ENCODE measurements at regions not wholly inside any gene's neighbourhood (a gene's known extent, or its start where the extent isn't known, plus 50 kb on each side); places are given as distances from the start of the nearest gene placed in this dataset.

DNA sequence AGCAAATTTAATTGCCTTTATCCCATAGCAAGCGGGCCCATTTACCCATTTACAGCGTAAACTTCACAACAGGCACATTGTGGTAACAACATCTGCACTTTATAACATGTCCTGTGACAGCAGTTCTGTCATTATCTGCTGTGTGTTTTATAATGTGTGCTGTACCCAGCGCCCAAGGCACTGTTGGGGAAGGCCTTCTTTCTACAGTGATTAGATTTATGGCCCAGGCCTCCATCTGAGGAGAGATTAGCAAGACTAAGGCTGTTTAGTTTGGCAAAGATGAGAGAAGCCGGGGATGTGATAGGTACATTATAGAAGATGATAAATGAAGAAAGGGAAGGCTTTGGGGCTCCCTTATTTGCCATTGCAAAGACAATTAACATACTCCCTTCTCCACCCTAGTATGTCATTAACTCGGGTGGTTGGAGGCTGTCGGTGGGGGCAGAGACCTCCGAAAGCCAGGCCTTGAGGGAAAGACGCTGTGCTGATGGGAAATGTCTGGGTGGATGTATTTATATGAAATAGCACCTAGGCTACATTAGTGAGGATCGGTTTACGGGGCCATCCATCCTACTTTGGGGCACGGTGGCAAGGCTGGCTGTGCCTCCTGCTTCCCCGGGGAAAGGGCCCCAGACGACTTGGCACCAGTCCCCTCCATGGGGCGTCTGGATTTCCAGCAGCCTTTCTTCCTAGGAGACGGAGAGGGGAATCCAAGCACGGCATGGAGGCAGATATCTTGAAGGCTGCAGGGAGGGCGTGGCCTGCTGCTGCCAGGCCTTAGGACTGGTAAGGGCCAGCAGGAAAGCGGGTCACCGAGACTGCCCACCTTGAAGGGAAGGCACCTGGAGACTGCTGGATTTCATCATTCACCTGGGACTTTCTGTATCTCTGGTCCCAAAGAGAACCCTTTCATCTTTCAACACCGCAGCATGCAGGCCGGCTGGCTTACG lies 64.3 kb upstream of the PTCH1 start:
- TF ChIP-seq, protein P1, sequence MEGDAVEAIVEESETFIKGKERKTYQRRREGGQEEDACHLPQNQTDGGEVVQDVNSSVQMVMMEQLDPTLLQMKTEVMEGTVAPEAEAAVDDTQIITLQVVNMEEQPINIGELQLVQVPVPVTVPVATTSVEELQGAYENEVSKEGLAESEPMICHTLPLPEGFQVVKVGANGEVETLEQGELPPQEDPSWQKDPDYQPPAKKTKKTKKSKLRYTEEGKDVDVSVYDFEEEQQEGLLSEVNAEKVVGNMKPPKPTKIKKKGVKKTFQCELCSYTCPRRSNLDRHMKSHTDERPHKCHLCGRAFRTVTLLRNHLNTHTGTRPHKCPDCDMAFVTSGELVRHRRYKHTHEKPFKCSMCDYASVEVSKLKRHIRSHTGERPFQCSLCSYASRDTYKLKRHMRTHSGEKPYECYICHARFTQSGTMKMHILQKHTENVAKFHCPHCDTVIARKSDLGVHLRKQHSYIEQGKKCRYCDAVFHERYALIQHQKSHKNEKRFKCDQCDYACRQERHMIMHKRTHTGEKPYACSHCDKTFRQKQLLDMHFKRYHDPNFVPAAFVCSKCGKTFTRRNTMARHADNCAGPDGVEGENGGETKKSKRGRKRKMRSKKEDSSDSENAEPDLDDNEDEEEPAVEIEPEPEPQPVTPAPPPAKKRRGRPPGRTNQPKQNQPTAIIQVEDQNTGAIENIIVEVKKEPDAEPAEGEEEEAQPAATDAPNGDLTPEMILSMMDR (conservative IDR thresholded peaks at IDR 0.05; ENCODE audit: low read depth in 2 of 2) = no peak
- TF ChIP-seq EZH2 (IDR thresholded peaks at IDR 0.05; ENCODE audit: low read depth, unreplicated experiment) (no peak), JUNB (IDR thresholded peaks at IDR 0.05; ENCODE audit: unreplicated experiment) (no peak), POLR2AphosphoS5 (IDR thresholded peaks at IDR 0.05; ENCODE audit: low read depth) (no peak), STAT1 (IDR thresholded peaks at IDR 0.05; ENCODE audit: unreplicated experiment) (no peak), EZH2phosphoT487 (IDR thresholded peaks at IDR 0.05; ENCODE audit: unreplicated experiment) (no peak), CREB1 (CRISPR knock-in tag; IDR thresholded peaks at IDR 0.05; ENCODE audit: low read depth) (no peak), NANOG (IDR thresholded peaks at IDR 0.05; ENCODE audit: borderline replicate concordance) (no peak), ZNF331 (CRISPR knock-in tag; IDR thresholded peaks at IDR 0.05; ENCODE audit: low read depth) (no peak), ZNF114 (CRISPR knock-in tag; IDR thresholded peaks at IDR 0.05) (no peak)
- TF ChIP-seq, protein P2, sequence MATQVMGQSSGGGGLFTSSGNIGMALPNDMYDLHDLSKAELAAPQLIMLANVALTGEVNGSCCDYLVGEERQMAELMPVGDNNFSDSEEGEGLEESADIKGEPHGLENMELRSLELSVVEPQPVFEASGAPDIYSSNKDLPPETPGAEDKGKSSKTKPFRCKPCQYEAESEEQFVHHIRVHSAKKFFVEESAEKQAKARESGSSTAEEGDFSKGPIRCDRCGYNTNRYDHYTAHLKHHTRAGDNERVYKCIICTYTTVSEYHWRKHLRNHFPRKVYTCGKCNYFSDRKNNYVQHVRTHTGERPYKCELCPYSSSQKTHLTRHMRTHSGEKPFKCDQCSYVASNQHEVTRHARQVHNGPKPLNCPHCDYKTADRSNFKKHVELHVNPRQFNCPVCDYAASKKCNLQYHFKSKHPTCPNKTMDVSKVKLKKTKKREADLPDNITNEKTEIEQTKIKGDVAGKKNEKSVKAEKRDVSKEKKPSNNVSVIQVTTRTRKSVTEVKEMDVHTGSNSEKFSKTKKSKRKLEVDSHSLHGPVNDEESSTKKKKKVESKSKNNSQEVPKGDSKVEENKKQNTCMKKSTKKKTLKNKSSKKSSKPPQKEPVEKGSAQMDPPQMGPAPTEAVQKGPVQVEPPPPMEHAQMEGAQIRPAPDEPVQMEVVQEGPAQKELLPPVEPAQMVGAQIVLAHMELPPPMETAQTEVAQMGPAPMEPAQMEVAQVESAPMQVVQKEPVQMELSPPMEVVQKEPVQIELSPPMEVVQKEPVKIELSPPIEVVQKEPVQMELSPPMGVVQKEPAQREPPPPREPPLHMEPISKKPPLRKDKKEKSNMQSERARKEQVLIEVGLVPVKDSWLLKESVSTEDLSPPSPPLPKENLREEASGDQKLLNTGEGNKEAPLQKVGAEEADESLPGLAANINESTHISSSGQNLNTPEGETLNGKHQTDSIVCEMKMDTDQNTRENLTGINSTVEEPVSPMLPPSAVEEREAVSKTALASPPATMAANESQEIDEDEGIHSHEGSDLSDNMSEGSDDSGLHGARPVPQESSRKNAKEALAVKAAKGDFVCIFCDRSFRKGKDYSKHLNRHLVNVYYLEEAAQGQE (IDR thresholded peaks at IDR 0.05; ENCODE audit: unreplicated experiment) = no peak
- TF ChIP-seq, protein P3, sequence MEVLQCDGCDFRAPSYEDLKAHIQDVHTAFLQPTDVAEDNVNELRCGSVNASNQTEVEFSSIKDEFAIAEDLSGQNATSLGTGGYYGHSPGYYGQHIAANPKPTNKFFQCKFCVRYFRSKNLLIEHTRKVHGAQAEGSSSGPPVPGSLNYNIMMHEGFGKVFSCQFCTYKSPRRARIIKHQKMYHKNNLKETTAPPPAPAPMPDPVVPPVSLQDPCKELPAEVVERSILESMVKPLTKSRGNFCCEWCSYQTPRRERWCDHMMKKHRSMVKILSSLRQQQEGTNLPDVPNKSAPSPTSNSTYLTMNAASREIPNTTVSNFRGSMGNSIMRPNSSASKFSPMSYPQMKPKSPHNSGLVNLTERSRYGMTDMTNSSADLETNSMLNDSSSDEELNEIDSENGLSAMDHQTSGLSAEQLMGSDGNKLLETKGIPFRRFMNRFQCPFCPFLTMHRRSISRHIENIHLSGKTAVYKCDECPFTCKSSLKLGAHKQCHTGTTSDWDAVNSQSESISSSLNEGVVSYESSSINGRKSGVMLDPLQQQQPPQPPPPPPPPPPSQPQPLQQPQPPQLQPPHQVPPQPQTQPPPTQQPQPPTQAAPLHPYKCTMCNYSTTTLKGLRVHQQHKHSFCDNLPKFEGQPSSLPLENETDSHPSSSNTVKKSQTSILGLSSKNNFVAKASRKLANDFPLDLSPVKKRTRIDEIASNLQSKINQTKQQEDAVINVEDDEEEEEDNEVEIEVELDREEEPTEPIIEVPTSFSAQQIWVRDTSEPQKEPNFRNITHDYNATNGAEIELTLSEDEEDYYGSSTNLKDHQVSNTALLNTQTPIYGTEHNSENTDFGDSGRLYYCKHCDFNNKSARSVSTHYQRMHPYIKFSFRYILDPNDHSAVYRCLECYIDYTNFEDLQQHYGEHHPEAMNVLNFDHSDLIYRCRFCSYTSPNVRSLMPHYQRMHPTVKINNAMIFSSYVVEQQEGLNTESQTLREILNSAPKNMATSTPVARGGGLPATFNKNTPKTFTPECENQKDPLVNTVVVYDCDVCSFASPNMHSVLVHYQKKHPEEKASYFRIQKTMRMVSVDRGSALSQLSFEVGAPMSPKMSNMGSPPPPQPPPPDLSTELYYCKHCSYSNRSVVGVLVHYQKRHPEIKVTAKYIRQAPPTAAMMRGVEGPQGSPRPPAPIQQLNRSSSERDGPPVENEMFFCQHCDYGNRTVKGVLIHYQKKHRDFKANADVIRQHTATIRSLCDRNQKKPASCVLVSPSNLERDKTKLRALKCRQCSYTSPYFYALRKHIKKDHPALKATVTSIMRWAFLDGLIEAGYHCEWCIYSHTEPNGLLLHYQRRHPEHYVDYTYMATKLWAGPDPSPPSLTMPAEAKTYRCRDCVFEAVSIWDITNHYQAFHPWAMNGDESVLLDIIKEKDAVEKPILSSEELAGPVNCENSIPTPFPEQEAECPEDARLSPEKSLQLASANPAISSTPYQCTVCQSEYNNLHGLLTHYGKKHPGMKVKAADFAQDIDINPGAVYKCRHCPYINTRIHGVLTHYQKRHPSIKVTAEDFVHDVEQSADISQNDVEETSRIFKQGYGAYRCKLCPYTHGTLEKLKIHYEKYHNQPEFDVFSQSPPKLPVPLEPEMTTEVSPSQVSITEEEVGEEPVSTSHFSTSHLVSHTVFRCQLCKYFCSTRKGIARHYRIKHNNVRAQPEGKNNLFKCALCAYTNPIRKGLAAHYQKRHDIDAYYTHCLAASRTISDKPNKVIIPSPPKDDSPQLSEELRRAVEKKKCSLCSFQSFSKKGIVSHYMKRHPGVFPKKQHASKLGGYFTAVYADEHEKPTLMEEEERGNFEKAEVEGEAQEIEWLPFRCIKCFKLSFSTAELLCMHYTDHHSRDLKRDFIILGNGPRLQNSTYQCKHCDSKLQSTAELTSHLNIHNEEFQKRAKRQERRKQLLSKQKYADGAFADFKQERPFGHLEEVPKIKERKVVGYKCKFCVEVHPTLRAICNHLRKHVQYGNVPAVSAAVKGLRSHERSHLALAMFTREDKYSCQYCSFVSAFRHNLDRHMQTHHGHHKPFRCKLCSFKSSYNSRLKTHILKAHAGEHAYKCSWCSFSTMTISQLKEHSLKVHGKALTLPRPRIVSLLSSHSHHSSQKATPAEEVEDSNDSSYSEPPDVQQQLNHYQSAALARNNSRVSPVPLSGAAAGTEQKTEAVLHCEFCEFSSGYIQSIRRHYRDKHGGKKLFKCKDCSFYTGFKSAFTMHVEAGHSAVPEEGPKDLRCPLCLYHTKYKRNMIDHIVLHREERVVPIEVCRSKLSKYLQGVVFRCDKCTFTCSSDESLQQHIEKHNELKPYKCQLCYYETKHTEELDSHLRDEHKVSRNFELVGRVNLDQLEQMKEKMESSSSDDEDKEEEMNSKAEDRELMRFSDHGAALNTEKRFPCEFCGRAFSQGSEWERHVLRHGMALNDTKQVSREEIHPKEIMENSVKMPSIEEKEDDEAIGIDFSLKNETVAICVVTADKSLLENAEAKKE (CRISPR knock-in tag; IDR thresholded peaks at IDR 0.05) = no peak

All from GM23338 (cell line).